ENCODE measurements at regions not wholly inside any gene's neighbourhood (a gene's known extent, or its start where the extent isn't known, plus 50 kb on each side); places are given as distances from the start of the nearest gene placed in this dataset.

DNA sequence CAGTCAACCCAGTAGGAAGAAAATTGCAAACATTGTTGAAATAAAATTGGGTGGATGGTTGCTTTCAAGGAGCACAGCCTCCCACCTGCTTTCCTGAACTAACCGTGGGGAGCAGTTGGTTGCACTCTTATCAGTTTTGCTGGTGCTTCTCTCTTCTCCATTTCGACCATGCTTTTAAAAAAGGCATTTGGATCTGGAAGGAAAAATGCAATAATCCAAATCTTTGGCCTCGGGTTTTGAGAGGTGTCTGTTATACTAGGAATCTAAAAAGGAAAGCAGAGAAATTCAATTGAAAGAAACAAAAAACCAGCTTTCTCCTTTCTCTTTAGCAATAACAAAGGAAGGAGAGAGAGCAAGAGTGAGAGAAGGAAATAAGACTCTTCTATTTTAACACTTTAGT lies 113.6 kb upstream of the ARGLU1 start:
- H3K79me2 ChIP-seq (ENCODE audit: insufficient read depth, low read length) = no peaks in the 10 kb centered on the region
- H3K4me2 ChIP-seq (ENCODE audit: low read depth, low read length, poor library complexity, severe bottlenecking) = no peak overlapping the region
- H3K27me3 ChIP-seq (ENCODE audit: insufficient read depth, low read length, poor library complexity, severe bottlenecking) = no peaks in the 10 kb centered on the region
- no peak overlapping the region for H3K9ac ChIP-seq (ENCODE audit: low read depth, low read length, poor library complexity, severe bottlenecking)
- no peak overlapping the region for H2AFZ ChIP-seq (ENCODE audit: low read length)
- no peaks in the 10 kb centered on the region for H3F3A ChIP-seq (ENCODE audit: low read depth)
- H3K9me2 ChIP-seq (replicated peaks; ENCODE audit: low read depth, low read length) = no peaks in the 10 kb centered on the region
- no peaks in the 10 kb centered on the region for H3K4me1 ChIP-seq (ENCODE audit: insufficient read depth, low read length, poor library complexity, severe bottlenecking)
- TF ChIP-seq, protein P1, sequence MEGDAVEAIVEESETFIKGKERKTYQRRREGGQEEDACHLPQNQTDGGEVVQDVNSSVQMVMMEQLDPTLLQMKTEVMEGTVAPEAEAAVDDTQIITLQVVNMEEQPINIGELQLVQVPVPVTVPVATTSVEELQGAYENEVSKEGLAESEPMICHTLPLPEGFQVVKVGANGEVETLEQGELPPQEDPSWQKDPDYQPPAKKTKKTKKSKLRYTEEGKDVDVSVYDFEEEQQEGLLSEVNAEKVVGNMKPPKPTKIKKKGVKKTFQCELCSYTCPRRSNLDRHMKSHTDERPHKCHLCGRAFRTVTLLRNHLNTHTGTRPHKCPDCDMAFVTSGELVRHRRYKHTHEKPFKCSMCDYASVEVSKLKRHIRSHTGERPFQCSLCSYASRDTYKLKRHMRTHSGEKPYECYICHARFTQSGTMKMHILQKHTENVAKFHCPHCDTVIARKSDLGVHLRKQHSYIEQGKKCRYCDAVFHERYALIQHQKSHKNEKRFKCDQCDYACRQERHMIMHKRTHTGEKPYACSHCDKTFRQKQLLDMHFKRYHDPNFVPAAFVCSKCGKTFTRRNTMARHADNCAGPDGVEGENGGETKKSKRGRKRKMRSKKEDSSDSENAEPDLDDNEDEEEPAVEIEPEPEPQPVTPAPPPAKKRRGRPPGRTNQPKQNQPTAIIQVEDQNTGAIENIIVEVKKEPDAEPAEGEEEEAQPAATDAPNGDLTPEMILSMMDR (conservative IDR thresholded peaks at IDR 0.05; ENCODE audit: low read length) = no peak
- TF ChIP-seq EZH2phosphoT487 (IDR thresholded peaks at IDR 0.05; ENCODE audit: borderline replicate concordance) = no peak
- H3K36me3 ChIP-seq (ENCODE audit: insufficient read depth, low read length) = no peaks in the 10 kb centered on the region
- H3K4me3 ChIP-seq (ENCODE audit: low read length, poor library complexity, severe bottlenecking) = no peak overlapping the region
- no peaks in the 10 kb centered on the region for H4K20me1 ChIP-seq (ENCODE audit: insufficient read depth, low read length, poor library complexity, severe bottlenecking)
- no peaks in the 10 kb centered on the region for H3K9me3 ChIP-seq (ENCODE audit: insufficient read depth, low read depth, low read length)

DNA sequence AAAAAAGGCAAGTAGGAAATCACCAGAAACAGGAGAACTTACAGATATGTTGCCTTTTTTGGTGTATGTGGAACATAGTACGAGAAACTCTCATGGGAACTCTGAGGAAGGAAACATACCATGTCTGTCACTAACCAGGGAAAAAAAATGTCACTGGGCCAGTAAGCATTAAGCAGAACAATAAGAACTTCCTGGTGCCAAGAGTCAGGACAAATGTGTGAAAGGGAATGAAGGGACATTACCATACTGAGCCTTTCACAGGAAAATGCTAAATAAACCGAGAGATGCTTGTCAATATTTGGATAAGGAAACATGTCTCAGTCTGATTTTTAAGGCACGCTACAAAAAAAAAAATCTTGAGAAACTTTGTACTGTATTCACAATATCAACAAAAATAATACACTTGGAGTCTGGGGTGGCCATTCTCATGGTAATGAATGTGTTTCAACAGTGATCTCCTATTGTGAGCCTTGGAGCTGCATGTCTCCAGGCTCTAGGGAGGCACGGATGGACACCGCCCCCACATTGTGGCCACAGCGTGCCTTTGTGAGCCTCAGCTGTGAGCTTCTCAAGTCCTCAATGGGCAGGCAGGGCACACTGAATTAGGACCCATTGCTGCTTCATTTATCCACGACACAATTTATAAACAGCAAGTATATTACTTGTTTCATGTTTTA lies 113.0 kb upstream of the ARGLU1 start:
- H4K20me1 ChIP-seq (ENCODE audit: insufficient read depth, low read length, poor library complexity, severe bottlenecking) = no peaks in the 10 kb centered on the region
- no peaks in the 10 kb centered on the region for H3K9me2 ChIP-seq (replicated peaks; ENCODE audit: low read depth, low read length)
- H3K4me3 ChIP-seq (ENCODE audit: low read length, poor library complexity, severe bottlenecking) = no peak overlapping the region
- no peak overlapping the region for H3K9ac ChIP-seq (ENCODE audit: low read depth, low read length, poor library complexity, severe bottlenecking)
- H3K36me3 ChIP-seq (ENCODE audit: insufficient read depth, low read length) = no peaks in the 10 kb centered on the region
- no peak for TF ChIP-seq EZH2phosphoT487 (IDR thresholded peaks at IDR 0.05; ENCODE audit: borderline replicate concordance)
- TF ChIP-seq, protein P1 (conservative IDR thresholded peaks at IDR 0.05; ENCODE audit: low read length) = no peak
- H3K79me2 ChIP-seq (ENCODE audit: insufficient read depth, low read length) = no peaks in the 10 kb centered on the region
- H2AFZ ChIP-seq (ENCODE audit: low read length) = no peak overlapping the region
- H3K9me3 ChIP-seq (ENCODE audit: insufficient read depth, low read depth, low read length) = no peaks in the 10 kb centered on the region
- H3K4me2 ChIP-seq (ENCODE audit: low read depth, low read length, poor library complexity, severe bottlenecking) = no peak overlapping the region
- no peaks in the 10 kb centered on the region for H3F3A ChIP-seq (ENCODE audit: low read depth)
- H3K4me1 ChIP-seq (ENCODE audit: insufficient read depth, low read length, poor library complexity, severe bottlenecking) = no peaks in the 10 kb centered on the region
- no peaks in the 10 kb centered on the region for H3K27me3 ChIP-seq (ENCODE audit: insufficient read depth, low read length, poor library complexity, severe bottlenecking)

DNA sequence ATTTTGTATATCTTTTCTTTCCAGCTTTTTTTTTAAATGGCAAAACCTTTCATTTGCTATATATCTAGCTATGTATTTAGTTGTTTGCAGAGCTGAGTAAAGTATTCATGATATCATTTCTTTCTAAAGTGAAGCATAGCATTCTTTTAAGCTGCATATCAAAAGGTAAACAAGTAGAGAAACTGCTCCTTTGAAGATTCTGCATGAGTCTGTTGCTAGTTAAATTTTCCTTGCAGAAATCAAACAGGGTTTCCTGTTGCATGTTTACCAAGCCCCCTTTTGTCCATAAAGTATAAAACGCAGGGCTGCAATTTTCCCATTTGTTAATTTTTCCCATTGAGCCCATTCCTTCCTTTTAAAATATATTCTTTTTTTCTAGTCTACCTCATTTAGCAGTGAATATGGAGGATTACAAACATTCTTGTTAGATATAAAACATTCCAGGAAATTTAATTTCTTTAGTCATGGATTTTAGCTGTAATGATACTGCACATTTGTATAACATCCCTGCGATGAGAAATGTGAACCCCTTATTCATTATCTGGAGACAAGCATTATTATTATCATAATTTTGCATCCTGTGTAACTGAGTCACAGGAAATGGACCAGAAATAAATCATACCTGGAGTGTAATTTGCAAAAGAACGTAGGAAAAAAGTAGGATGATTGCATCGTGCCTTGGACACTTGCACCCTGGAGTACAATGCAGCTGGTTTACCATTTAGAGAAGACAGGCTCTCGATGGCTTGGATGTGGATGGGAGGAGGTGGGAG lies 110.9 kb upstream of the ARGLU1 start:
- Histone ChIP-seq H3K9ac (ENCODE audit: low read depth, low read length, poor library complexity, severe bottlenecking) (no peak overlapping the region), H3K4me1 (ENCODE audit: insufficient read depth, low read length, poor library complexity, severe bottlenecking) (no peaks in the 10 kb centered on the region)

More for the DNA sequence above, 110.9 kb upstream of the ARGLU1 start:
- Histone ChIP-seq H3K27me3 (ENCODE audit: insufficient read depth, low read length, poor library complexity, severe bottlenecking) (no peaks in the 10 kb centered on the region), H3K9me2 (replicated peaks; ENCODE audit: low read depth, low read length) (no peaks in the 10 kb centered on the region), H3F3A (ENCODE audit: low read depth) (no peaks in the 10 kb centered on the region), H3K79me2 (ENCODE audit: insufficient read depth, low read length) (no peaks in the 10 kb centered on the region), H4K20me1 (ENCODE audit: insufficient read depth, low read length, poor library complexity, severe bottlenecking) (no peaks in the 10 kb centered on the region), H3K4me3 (ENCODE audit: low read length, poor library complexity, severe bottlenecking) (no peak overlapping the region), H3K36me3 (ENCODE audit: insufficient read depth, low read length) (no peaks in the 10 kb centered on the region), H3K4me2 (ENCODE audit: low read depth, low read length, poor library complexity, severe bottlenecking) (no peak overlapping the region), H2AFZ (ENCODE audit: low read length) (no peak overlapping the region), H3K9me3 (ENCODE audit: insufficient read depth, low read depth, low read length) (no peaks in the 10 kb centered on the region)
- no peak for TF ChIP-seq EZH2phosphoT487 (IDR thresholded peaks at IDR 0.05; ENCODE audit: borderline replicate concordance)
- TF ChIP-seq, protein P1 (conservative IDR thresholded peaks at IDR 0.05; ENCODE audit: low read length) = no peak
